ENCODE measurements at regions not wholly inside any gene's neighbourhood (a gene's known extent, or its start where the extent isn't known, plus 50 kb on each side); places are given as distances from the start of the nearest gene placed in this dataset.

DNA sequence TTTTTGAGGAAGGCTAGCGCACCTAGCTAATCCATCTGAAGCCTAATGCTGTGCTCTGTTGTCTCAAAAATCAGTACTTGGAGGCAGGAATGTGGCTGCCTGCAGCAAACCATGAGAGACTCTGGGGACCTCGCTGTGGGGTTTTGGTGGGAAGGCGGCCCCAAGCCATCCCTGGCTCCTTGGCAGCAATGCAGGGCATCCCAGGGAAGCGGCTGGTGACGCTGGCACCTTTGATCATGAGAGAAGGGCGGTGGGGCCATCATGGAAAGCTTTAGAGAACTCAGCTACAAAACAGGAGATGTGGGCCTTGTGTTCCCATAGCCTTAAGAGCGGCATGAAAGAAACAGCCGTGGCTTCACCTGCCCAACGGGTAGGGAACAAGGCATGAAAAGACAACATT is 101.1 kb upstream of the SFSWAP start:
- no peaks in the 10 kb centered on the region for H3K9me3 Mint-ChIP-seq
- no peak for DNase-seq
- no peak overlapping the region for H3K4me3 Mint-ChIP-seq
- no peak overlapping the region for H3K27ac Mint-ChIP-seq
- peaks cover 9% of the 10 kb centered on the region for H3K27me3 Mint-ChIP-seq
- no peak for ATAC-seq
- peaks cover 44% of the 10 kb centered on the region for H3K4me1 Mint-ChIP-seq

GRCh38 chr12:131610181-131610580 is 100.7 kb upstream of the SFSWAP start:
- peaks cover 9% of the 10 kb centered on the region for H3K27me3 Mint-ChIP-seq

GRCh38 chr12:131610891-131611290 is 100.0 kb upstream of the SFSWAP start:
- H3K4me3 Mint-ChIP-seq: no peak overlapping the region
- H3K9me3 Mint-ChIP-seq: no peaks in the 10 kb centered on the region
- H3K4me1 Mint-ChIP-seq: peaks cover 33% of the 10 kb centered on the region
- H3K27me3 Mint-ChIP-seq: peaks cover 2% of the 10 kb centered on the region
- H3K27ac Mint-ChIP-seq: no peak overlapping the region
- ATAC-seq: no peak
- DNase-seq: no peak

More at GRCh38 chr12:131610181-131610580, 100.7 kb upstream of the SFSWAP start:
- no peak for DNase-seq
- H3K4me3 Mint-ChIP-seq: no peak overlapping the region
- peaks cover 40% of the 10 kb centered on the region for H3K4me1 Mint-ChIP-seq
- H3K27ac Mint-ChIP-seq: no peak overlapping the region
- no peaks in the 10 kb centered on the region for H3K9me3 Mint-ChIP-seq
- ATAC-seq: no peak

DNA sequence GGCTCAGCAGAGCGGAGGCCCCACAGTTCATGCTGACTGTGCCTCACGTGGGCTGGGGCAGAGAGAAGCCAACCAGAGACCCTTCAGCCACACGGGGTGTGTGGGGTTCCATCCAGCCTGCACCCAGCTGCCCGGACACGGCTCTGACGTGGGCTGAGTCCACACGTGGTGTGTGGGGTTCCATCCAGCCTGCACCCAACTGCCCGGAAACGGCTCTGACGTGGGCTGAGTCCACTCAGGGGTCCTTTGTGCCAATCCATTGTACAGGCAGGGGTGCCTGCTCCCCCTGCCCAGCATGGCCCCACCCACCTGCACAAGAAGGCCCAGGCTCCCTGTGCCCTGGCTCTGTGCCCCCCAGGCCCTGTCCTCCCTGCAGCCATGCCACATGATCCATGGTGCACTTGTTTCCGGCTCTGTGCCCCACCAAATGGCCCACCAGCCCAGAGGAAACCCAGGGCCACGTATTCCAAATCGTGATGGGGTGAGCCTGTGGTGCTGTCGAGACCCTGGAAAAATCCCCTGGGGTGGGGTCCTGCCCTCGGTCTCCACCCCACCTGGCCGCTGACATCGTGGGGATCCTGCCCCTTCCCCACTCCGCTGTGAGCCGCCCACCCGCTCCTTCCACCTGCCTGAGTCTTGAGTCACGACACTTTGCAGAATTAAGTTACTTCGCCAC is 99.3 kb upstream of the SFSWAP start:
- peaks cover 26% of the 10 kb centered on the region for H3K4me1 Mint-ChIP-seq
- H3K27me3 Mint-ChIP-seq: peaks cover 6% of the 10 kb centered on the region
- ATAC-seq (no peak), DNase-seq (no peak)
- H3K9me3 Mint-ChIP-seq: no peaks in the 10 kb centered on the region
- no peak overlapping the region for H3K27ac Mint-ChIP-seq
- H3K4me3 Mint-ChIP-seq: no peak overlapping the region

DNA sequence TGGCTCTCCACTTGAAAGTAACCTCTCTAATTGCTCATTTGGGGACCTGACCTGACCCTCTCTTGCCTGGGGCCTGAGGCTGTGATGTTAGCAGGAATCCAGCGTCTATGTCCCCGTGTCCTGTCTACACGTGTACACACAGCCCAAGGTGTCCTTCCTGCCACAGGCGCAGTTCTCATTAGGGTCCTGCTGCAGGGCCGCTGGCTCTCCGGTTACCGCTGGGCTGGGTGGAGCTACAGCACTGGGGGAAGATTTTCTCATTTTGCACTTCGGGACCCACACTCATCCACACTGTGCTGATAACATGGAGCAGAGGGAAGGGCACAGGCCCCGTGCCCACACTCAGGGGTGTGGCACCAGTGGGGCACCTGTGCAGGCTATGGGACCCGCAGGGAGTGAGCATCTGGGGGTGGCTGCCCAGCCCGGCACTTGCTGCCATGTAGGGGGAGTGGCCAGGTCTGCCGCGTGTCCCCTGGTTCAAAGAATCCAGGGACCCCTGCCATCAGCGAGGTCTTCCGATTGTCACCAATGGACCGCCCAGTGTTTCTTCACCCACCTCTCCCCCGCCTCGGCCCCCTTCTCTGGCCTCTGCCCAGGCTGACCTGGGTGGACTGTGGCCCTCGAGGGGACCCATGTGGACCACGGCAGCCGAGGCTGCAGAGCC is 98.7 kb upstream of the SFSWAP start:
- Mint-ChIP-seq H3K27ac (no peak overlapping the region), H3K9me3 (no peaks in the 10 kb centered on the region), H3K4me1 (peaks cover 23% of the 10 kb centered on the region), H3K4me3 (no peak overlapping the region), H3K27me3 (peaks cover 13% of the 10 kb centered on the region)
- ATAC-seq (no peak), DNase-seq (no peak)

GRCh38 chr12:131613186-131613585 is 97.7 kb upstream of the SFSWAP start:
- DNase-seq (no peak), ATAC-seq (no peak)
- Mint-ChIP-seq H3K4me3 (no peak overlapping the region), H3K4me1 (peaks cover 13% of the 10 kb centered on the region), H3K27me3 (peaks cover 23% of the 10 kb centered on the region), H3K9me3 (no peaks in the 10 kb centered on the region), H3K27ac (no peak overlapping the region)

DNA sequence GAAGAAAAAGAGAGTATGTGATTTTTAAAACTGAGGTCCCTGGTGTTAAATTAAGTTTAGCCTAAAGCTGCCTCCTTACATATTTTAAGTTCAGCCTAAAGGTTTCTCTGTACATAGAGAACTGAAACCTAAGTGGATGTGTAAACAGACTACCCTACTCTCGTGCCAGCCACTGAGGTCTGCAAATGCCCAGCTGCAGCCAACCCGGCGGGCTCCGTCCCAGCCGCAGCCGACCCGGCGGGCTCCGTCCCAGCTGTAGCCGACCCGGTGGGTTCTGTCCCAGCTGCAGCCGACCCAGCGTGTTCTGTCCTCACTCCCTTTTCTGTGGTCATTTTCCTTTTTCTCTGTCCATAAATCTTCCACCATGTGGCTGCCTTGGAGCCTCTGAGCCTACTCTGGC is 97.2 kb upstream of the SFSWAP start:
- peaks cover 28% of the 10 kb centered on the region for H3K27me3 Mint-ChIP-seq
- H3K4me1 Mint-ChIP-seq: peaks cover 10% of the 10 kb centered on the region
- ATAC-seq (no peak), DNase-seq (no peak)
- H3K4me3 Mint-ChIP-seq: no peak overlapping the region
- no peaks in the 10 kb centered on the region for H3K9me3 Mint-ChIP-seq
- H3K27ac Mint-ChIP-seq: no peak overlapping the region

DNA sequence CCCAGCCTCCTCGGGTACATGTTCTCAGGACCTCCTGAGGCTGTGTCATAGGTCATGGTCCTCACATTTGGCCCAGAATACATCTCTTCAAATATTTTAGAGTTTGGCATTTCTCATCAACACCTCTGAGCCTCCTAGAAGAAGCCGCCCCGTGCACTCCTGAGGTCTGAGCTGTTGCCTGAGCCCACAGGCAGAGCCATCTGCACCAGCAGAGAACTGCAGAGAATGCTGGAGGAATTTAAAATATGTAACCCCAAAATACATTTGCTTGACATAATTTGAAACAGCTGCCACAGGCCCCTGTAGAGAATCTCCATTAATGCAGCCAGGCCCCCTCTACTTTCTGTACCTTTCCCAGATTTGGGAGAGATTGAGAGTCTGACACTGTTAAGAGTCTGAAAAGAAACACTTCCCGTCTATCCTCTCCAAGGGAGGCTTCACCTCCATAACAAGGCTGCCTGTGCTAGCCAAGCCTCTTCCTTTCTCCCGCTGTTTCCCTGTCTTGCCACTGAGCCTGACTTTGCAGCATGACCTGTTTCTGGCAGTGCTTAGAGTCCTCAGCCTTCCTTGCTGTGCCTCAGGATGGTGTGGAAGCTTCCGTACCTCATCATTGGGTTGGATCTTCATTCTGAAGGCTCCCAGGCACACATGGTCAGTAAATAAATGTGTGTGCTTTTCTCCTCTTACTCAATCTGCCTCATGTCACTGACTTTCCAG is 95.4 kb upstream of the SFSWAP start:
- H3K27ac Mint-ChIP-seq: no peak overlapping the region
- ATAC-seq: no peak
- H3K4me1 Mint-ChIP-seq: no peaks in the 10 kb centered on the region
- H3K9me3 Mint-ChIP-seq: no peaks in the 10 kb centered on the region
- no peak for DNase-seq
- H3K4me3 Mint-ChIP-seq: no peak overlapping the region
- peaks cover 28% of the 10 kb centered on the region for H3K27me3 Mint-ChIP-seq

- peaks cover 28% of the 10 kb centered on the region for H3K27me3 Mint-ChIP-seq
- no peaks in the 10 kb centered on the region for H3K9me3 Mint-ChIP-seq
- H3K27ac Mint-ChIP-seq: no peak overlapping the region
- no peak overlapping the region for H3K4me3 Mint-ChIP-seq
- no peaks in the 10 kb centered on the region for H3K4me1 Mint-ChIP-seq
- ATAC-seq: no peak
- DNase-seq: no peak
Observed at GRCh38 chr12:131616043-131616700, 94.7 kb upstream of the SFSWAP start.

GRCh38 chr12:131616738-131617137 is 94.2 kb upstream of the SFSWAP start:
- peak overlapping the region in 1 of 2 donors; percentile 35 for H3K27ac Mint-ChIP-seq
- no peaks in the 10 kb centered on the region for H3K9me3 Mint-ChIP-seq
- ATAC-seq: no peak
- H3K27me3 Mint-ChIP-seq: peaks cover 32% of the 10 kb centered on the region
- no peak for DNase-seq
- H3K4me3 Mint-ChIP-seq: no peak overlapping the region
- no peaks in the 10 kb centered on the region for H3K4me1 Mint-ChIP-seq

GRCh38 chr12:131617179-131617578 is 93.7 kb upstream of the SFSWAP start:
- ATAC-seq (no peak), DNase-seq (no peak)
- Mint-ChIP-seq H3K4me1 (no peaks in the 10 kb centered on the region), H3K27ac (peak overlapping the region in 1 of 2 donors; percentile 35), H3K9me3 (no peaks in the 10 kb centered on the region), H3K27me3 (peaks cover 36% of the 10 kb centered on the region), H3K4me3 (no peak overlapping the region)

DNA sequence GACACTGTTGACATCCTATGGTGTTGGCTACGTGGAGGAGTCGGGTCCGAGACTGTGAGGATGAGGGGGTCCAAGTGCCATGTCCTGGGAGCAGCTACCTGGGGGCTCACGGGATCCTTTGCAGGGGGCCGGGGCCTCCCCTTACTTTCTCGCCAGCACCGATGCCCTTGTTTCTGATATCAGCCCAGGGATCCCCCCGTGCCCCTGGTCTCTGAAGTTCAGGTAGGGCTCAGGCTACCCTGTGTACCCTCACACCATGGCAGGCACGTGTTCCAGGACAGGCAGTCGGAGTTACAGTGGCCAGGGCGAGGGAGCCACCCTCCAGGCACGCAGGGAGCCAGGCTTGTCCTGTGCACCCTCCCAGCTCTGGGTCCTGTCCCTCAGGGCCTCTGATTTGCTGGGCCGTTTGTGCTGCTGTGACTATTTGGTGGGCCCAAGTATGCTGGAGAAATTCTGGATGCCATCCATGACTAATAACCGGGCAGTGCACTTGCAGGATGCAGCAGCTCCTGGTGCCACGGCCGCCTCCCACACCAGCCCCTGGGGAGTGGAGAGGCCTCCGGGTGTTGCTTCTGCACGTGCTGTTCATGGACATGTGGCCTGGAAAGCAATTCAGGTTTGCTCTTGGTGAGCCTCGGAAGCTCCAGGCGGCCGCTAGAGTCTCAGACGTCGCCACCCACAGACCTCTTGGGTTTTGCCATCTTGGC is 93.1 kb upstream of the SFSWAP start:
- ATAC-seq: no peak
- H3K4me3 Mint-ChIP-seq: no peak overlapping the region
- DNase-seq: no peak

DNA sequence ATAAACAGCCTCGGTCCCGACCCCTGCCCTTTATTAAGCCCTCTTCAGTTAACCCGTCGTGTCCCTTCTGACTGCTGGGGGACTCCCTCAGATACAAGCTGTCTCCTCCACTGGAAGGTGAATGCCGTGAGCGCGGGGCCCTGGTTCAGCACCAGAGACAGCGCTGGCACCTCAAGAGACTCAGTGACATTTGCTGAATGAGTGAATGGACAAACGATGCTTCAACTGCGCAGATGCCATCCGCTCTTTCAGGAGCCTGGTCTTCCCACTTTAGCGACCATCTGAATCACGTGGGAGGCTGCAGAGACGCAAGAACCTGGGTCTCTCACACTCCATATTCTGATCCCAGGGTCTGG is 92.6 kb upstream of the SFSWAP start:
- Mint-ChIP-seq H3K27me3 (peaks cover 37% of the 10 kb centered on the region), H3K4me1 (no peaks in the 10 kb centered on the region), H3K27ac (no peak overlapping the region), H3K9me3 (no peaks in the 10 kb centered on the region), H3K4me3 (no peak overlapping the region)
- DNase-seq (no peak), ATAC-seq (no peak)

More for the DNA sequence above, 93.1 kb upstream of the SFSWAP start:
- H3K4me1 Mint-ChIP-seq: no peaks in the 10 kb centered on the region
- H3K9me3 Mint-ChIP-seq: no peaks in the 10 kb centered on the region
- no peak overlapping the region for H3K27ac Mint-ChIP-seq
- H3K27me3 Mint-ChIP-seq: peaks cover 37% of the 10 kb centered on the region

DNA sequence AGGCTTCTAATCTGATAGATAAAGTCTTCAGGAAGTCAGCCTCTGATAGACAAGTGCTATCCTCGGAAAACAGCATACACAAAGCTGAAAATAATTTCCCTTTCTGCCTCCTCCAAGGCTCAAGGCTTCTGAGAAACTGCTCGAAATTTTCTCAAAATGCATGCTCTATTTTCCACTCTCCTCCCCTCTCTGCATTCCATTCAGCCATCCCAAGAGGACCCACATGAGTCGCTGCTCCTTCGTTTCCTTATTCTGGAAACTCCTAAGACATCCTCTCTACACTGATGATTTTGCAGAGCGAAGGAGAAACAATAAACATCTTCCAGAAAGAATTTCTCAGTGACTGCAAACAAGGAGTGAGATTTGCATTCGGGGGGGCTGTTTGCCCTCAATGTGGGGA is 92.2 kb upstream of the SFSWAP start:
- DNase-seq (no peak), ATAC-seq (no peak)
- Mint-ChIP-seq H3K4me3 (no peak overlapping the region), H3K4me1 (no peaks in the 10 kb centered on the region), H3K9me3 (no peaks in the 10 kb centered on the region), H3K27ac (no peak overlapping the region), H3K27me3 (peaks cover 37% of the 10 kb centered on the region)

DNA sequence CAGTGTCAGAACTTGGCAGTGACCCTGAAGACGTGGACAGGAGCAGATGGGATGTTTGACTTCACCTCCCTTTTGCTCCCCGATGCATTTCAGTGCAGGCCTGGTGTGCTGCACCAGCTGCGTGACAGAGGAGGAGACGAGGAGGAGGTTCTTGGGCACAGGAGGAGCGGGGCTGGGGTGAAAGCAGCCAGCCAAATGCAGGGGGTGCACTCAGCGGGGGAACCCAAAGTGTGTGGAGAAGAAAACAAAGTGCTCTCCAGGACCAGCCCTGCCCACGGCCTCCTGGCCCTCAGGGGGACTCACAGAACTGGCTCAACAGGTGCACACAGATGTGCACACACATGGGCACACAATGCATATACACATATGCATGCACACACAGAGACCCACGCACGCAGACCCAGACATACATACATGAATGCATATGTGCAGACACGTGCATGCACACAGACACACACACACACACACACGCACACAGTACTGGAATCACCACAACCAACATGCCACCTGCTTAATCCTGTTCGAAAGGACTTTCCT is 91.7 kb upstream of the SFSWAP start:
- DNase-seq (no peak), ATAC-seq (no peak)
- Mint-ChIP-seq H3K27ac (no peak overlapping the region), H3K9me3 (no peaks in the 10 kb centered on the region), H3K4me1 (no peaks in the 10 kb centered on the region), H3K27me3 (peaks cover 37% of the 10 kb centered on the region), H3K4me3 (no peak overlapping the region)
